HCT116 (cell line): ENCODE measurements at regions not wholly inside any gene's neighbourhood (a gene's known extent, or its start where the extent isn't known, plus 50 kb on each side); places are given as distances from the start of the nearest gene placed in this dataset.

Source experiments
- ATAC-seq: fragments of 200-7000 bp; cut with Tn5 transposase; 2 replicates; pipeline ENCODE4 v1.9.1; 2020; ENCODE audit warnings: mild to moderate bottlenecking, moderate library complexity
- BruUV-seq: library from RNA; stranded (reverse); fragments of 400-500 nt; replicated peaks from 2 replicates; lab custom pipeline; 2021; lab: Mats Ljungman, UMichigan
- CTCF ChIA-PET: fragments of 300-600 bp; sonication (Branson Sonifier 250); formaldehyde crosslinking; loops from one replicate; lab custom pipeline; 2021; ENCODE audit warnings: antibody characterized with exemption; lab: Charles Lee
- POLR2A ChIA-PET: fragments of 300-600, 350-600 bp; sonication (Branson Sonifier 250); formaldehyde crosslinking; loops from one replicate; lab custom pipeline; 2021; ENCODE audit warnings: antibody characterized with exemption; lab: Charles Lee
- RAD21 ChIA-PET, 2 experiments: fragments of 300-600 bp; sonication (Branson Sonifier 250); formaldehyde crosslinking; loops; one replicate each; lab custom pipeline; 2023; ENCODE audit warnings: low total read pairs in 2 of 2; ENCODE audit not compliant: uncharacterized antibody in 2 of 2, unreplicated experiment in 2 of 2, low non-redundant PET in 1 of 2; lab: Charles Lee
- DNase-seq: peaks from one replicate; pipeline ENCODE4 v3.0.0-alpha.2; 2010; ENCODE audit warnings: low read depth, low spot score
- H2AFZ ChIP-seq: fragments of 200-600 bp; shearing (Covaris generic), sonication (generic); 2 replicates; pipeline ENCODE4 v1.6.1; 2017; ENCODE audit warnings: low read depth, mixed run types, mixed read lengths, antibody characterized with exemption, low read length; ENCODE audit not compliant: poor library complexity, severe bottlenecking
- H3K27ac ChIP-seq: 2 replicates; pipeline ENCODE4 v1.5.1; 2012; ENCODE audit warnings: low read depth, low read length
- H3K27me3 ChIP-seq: fragments of 200-600 bp; sonication (generic); 2 replicates; pipeline ENCODE4 v1.6.1; 2016; ENCODE audit warnings: mixed run types, low read length, mixed read lengths; ENCODE audit not compliant: insufficient read depth
- H3K36me3 ChIP-seq, 2 experiments: fragments of 200-500 bp in 1 of 2; fragments of 200-600 bp in 1 of 2; sonication (Bioruptor generic) in 1 of 2; sonication (generic) in 1 of 2; 2 replicates each; pipeline versions ENCODE4 v1.5.1 to v1.6.1; 2014 to 2016; ENCODE audit warnings: low read length in 2 of 2, inconsistent platforms in 1 of 2, mixed read lengths in 1 of 2, mixed run types in 1 of 2; ENCODE audit not compliant: insufficient read depth in 2 of 2, control insufficient read depth in 1 of 2
- H3K4me1 ChIP-seq, 2 experiments: fragments of 200-600 bp in 1 of 2; sonication (generic) in 1 of 2; 2 replicates each; pipeline versions ENCODE4 v1.5.1 to v1.6.1; 2012 to 2017; ENCODE audit warnings: low read length in 2 of 2, inconsistent platforms in 1 of 2, mild to moderate bottlenecking in 1 of 2, mixed read lengths in 1 of 2, mixed run types in 1 of 2, moderate library complexity in 1 of 2; ENCODE audit not compliant: insufficient read depth in 2 of 2, control insufficient read depth in 1 of 2
- H3K4me2 ChIP-seq: fragments of 200-600 bp; sonication (generic); 2 replicates; pipeline ENCODE4 v1.6.1; 2017; ENCODE audit warnings: mixed run types, low read length, mixed read lengths
- H3K4me3 ChIP-seq, 2 experiments: fragments of 200-600 bp in 1 of 2; sonication (generic) in 1 of 2; replicated peaks in 1 of 2; 2 replicates each; pipeline ENCODE4 v1.5.1; 2011 to 2016; ENCODE audit warnings: low read length in 2 of 2, control low read depth in 1 of 2, low read depth in 1 of 2, mild to moderate bottlenecking in 1 of 2, mixed read lengths in 1 of 2, mixed run types in 1 of 2
- H3K79me2 ChIP-seq: fragments of 200-600 bp; sonication (generic); 2 replicates; pipeline ENCODE4 v1.6.1; 2017; ENCODE audit warnings: mild to moderate bottlenecking, mixed run types, low read length, moderate library complexity, mixed read lengths; ENCODE audit not compliant: insufficient read depth
- H3K9ac ChIP-seq: fragments of 200-600 bp; sonication (generic); 2 replicates; pipeline ENCODE4 v1.6.1; 2016; ENCODE audit warnings: low read length, mixed read lengths
- H3K9me2 ChIP-seq: fragments of 200-600 bp; sonication (generic), shearing (Covaris generic); 2 replicates; pipeline ENCODE4 v1.6.1; 2017; ENCODE audit warnings: mixed run types, mild to moderate bottlenecking, moderate library complexity; ENCODE audit not compliant: insufficient read depth
- H3K9me3 ChIP-seq, 2 experiments: fragments of 200-500 bp in 1 of 2; fragments of 200-600 bp in 1 of 2; sonication (Bioruptor generic) in 1 of 2; sonication (generic) in 1 of 2; 2 replicates each; pipeline ENCODE4 v1.6.1; 2014 to 2017; ENCODE audit warnings: low read length in 2 of 2, mixed read lengths in 2 of 2, inconsistent platforms in 1 of 2, low read depth in 1 of 2, mild to moderate bottlenecking in 1 of 2, mixed run types in 1 of 2, moderate library complexity in 1 of 2; ENCODE audit not compliant: control insufficient read depth in 1 of 2, insufficient read depth in 1 of 2
- H4K20me1 ChIP-seq: fragments of 200-600 bp; sonication (generic), shearing (Covaris generic); 2 replicates; pipeline ENCODE4 v1.6.1; 2017; ENCODE audit warnings: mixed run types, mild to moderate bottlenecking, moderate library complexity; ENCODE audit not compliant: insufficient read depth
- ATF3 ChIP-seq: IDR thresholded peaks from 2 replicates; pipeline ENCODE4 v1.6.1; 2012
- CBX3 ChIP-seq: IDR thresholded peaks from 2 replicates; pipeline ENCODE4 v1.6.1; 2012; ENCODE audit warnings: low read depth
- CEBPB ChIP-seq: IDR thresholded peaks from 2 replicates; pipeline ENCODE4 v1.6.1; 2012; ENCODE audit warnings: low read depth
- CTCF ChIP-seq, 3 experiments: fragments of 200-600 bp in 1 of 3; sonication (generic) in 1 of 3; IDR thresholded peaks in 2 of 3; conservative IDR thresholded peaks in 1 of 3; 2 replicates each; pipeline ENCODE4 v1.5.1; 2012 to 2017; ENCODE audit warnings: low read depth in 2 of 3, low read length in 2 of 3, antibody characterized with exemption in 1 of 3, borderline replicate concordance in 1 of 3, control low read depth in 1 of 3, mild to moderate bottlenecking in 1 of 3, mixed read lengths in 1 of 3, mixed run types in 1 of 3, moderate library complexity in 1 of 3; ENCODE audit not compliant: insufficient read depth in 1 of 3
- EGR1 ChIP-seq: IDR thresholded peaks from 2 replicates; pipeline ENCODE4 v1.6.1; 2012; ENCODE audit warnings: low read depth
- EZH2 ChIP-seq: fragments of 200-600 bp; sonication (generic); IDR thresholded peaks from 2 replicates; pipeline ENCODE4 v1.6.1; 2017; ENCODE audit warnings: antibody characterized with exemption, mixed run types
- EZH2phosphoT487 ChIP-seq: fragments of 200-600 bp; IDR thresholded peaks from 2 replicates; pipeline ENCODE4 v1.6.1; 2018; ENCODE audit warnings: antibody characterized with exemption, borderline replicate concordance
- FOSL1 ChIP-seq: IDR thresholded peaks from 2 replicates; pipeline ENCODE4 v1.6.1; 2012; ENCODE audit warnings: low read depth
- MAX ChIP-seq: IDR thresholded peaks from 2 replicates; pipeline ENCODE4 v1.6.1; 2012
- POLR2AphosphoS5 ChIP-seq: IDR thresholded peaks from 2 replicates; pipeline ENCODE4 v1.6.1; 2011; ENCODE audit warnings: mild to moderate bottlenecking, low read depth, low read length, moderate library complexity
- RAD21 ChIP-seq: IDR thresholded peaks from 2 replicates; pipeline ENCODE4 v1.6.1; 2012; ENCODE audit warnings: low read depth, mild to moderate bottlenecking
- REST ChIP-seq: IDR thresholded peaks from 2 replicates; pipeline ENCODE4 v1.6.1; 2012; ENCODE audit warnings: low read depth
- SIN3A ChIP-seq: IDR thresholded peaks from 2 replicates; pipeline ENCODE4 v1.6.1; 2012; ENCODE audit warnings: low read depth
- SP1 ChIP-seq: IDR thresholded peaks from 2 replicates; pipeline ENCODE4 v1.6.1; 2012; ENCODE audit warnings: low read depth
- SRF ChIP-seq: IDR thresholded peaks from 2 replicates; pipeline ENCODE4 v1.6.1; 2012; ENCODE audit warnings: low read depth
- TCF7L2 ChIP-seq: IDR thresholded peaks from 2 replicates; pipeline ENCODE4 v1.7.0; 2011; ENCODE audit warnings: borderline replicate concordance, inconsistent platforms; ENCODE audit not compliant: insufficient read depth, insufficient read length; ENCODE audit errors: extremely low read depth
- YY1 ChIP-seq: IDR thresholded peaks from 2 replicates; pipeline ENCODE4 v1.6.1; 2011; ENCODE audit warnings: low read length, low read depth, moderate library complexity, mild to moderate bottlenecking; ENCODE audit not compliant: insufficient replicate concordance; ENCODE audit errors: extremely low read depth
- ZBTB33 ChIP-seq: IDR thresholded peaks from 2 replicates; pipeline ENCODE4 v1.6.1; 2011; ENCODE audit warnings: mild to moderate bottlenecking, low read length, moderate library complexity; ENCODE audit not compliant: insufficient replicate concordance; ENCODE audit errors: extremely low read depth
- ZFX ChIP-seq: fragments of 450-650 bp; IDR thresholded peaks from 2 replicates; pipeline ENCODE4 v1.6.1; 2017
- ZNF274 ChIP-seq: fragments of 200-500 bp; sonication (Bioruptor generic); IDR thresholded peaks from 2 replicates; pipeline ENCODE4 v1.6.1; 2014; ENCODE audit warnings: mild to moderate bottlenecking, low read depth, low read length, inconsistent platforms
- intact Hi-C: fragments of 100-400 bp; cut with micrococcal nuclease; formaldehyde crosslinking; loops from 2 replicates; pipeline ENCODE4 v1.10.0; 2022

- Histone ChIP-seq H3K9ac (no peak overlapping the region), H3K9me3 (no peaks in the 10 kb centered on the region), H3K36me3 (no peaks in the 10 kb centered on the region), H3K4me3 (no peak overlapping the region), H3K27me3 (no peaks in the 10 kb centered on the region), H3K9me2 (no peaks in the 10 kb centered on the region), H3K4me2 (no peak overlapping the region), H3K27ac (no peak overlapping the region), H4K20me1 (no peaks in the 10 kb centered on the region), H3K79me2 (no peaks in the 10 kb centered on the region), H2AFZ (no peak overlapping the region), H3K4me1 (no peaks in the 10 kb centered on the region)
- ChIA-PET POLR2A (no interaction called here), CTCF (no interaction called here), RAD21 (no interaction called here)
- TF ChIP-seq RAD21 (no peak), EGR1 (no peak), CBX3 (no peak), ZFX (no peak), ZNF274 (no peak), FOSL1 (no peak), POLR2AphosphoS5 (no peak), MAX (no peak), SP1 (no peak), ZBTB33 (no peak), REST (no peak), ATF3 (no peak), YY1 (no peak), CEBPB (no peak), EZH2phosphoT487 (no peak), TCF7L2 (no peak), EZH2 (no peak), CTCF (IDR thresholded peaks at IDR 0.05 in 2 of 3, conservative IDR thresholded peaks at IDR 0.05 in 1 of 3; ENCODE audit: borderline replicate concordance in 1 of 3, insufficient read depth in 1 of 3, low read depth in 2 of 3, low read length in 2 of 3) (no peak), SIN3A (no peak), SRF (no peak)
- no TSS peak for BruUV-seq
- DNase-seq, result no peak
- no peak for ATAC-seq
- intact Hi-C loops, result no loop called here
Observed at GRCh38 chr15:95512906-95513305, 817.6 kb upstream of the NR2F2 start.
